Transverse colon (tissue), 3 donors: ENCODE measurements at regions not wholly inside any gene's neighbourhood (a gene's known extent, or its start where the extent isn't known, plus 50 kb on each side); places are given as distances from the start of the nearest gene placed in this dataset.

ENCODE experiments used
- CTCF ChIP-seq, 5 experiments: fragments of 200-600 bp in 3 of 5; fragments of 450-650 bp in 2 of 5; sonication (generic) in 3 of 5; IDR thresholded peaks; 1 replicate in 2 of 5; 2 replicates in 3 of 5; pipeline ENCODE4 v1.5.1; 2016 to 2017; ENCODE audit warnings: antibody characterized with exemption in 5 of 5, inconsistent platforms in 3 of 5, mild to moderate bottlenecking in 2 of 5, moderate library complexity in 1 of 5
- EP300 ChIP-seq: sonication (generic); formaldehyde crosslinking; IDR thresholded peaks from one replicate; pipeline ENCODE4 v1.6.1; 2017; ENCODE audit warnings: antibody characterized with exemption, low read depth

GRCh38 chr5:175060257-175060656, 335.9 kb downstream of the MSX2 start:
- TF ChIP-seq EP300 (no peak), CTCF (IDR thresholded peaks at IDR 0.05) (no peak)
